Activated T-cell treated with anti-CD3 and anti-CD28 coated beads, Interleukin-2, amount 50 U/mL, for 72 hours (primary cell): ENCODE measurements at regions not wholly inside any gene's neighbourhood (a gene's known extent, or its start where the extent isn't known, plus 50 kb on each side); places are given as distances from the start of the nearest gene placed in this dataset.
"Not testable (repeated sequence)": the region's sequence is repeated elsewhere in the genome, so short reads cannot be mapped to it uniquely, and the experiment has no call there.

ENCODE experiments used
- ATAC-seq, 2 donors: fragments of 150-1000 bp; cut with Tn5 transposase; replicated peaks in 1 of 2; 2 replicates each; pipeline ENCODE4 v1.10.0; 2021; ENCODE audit warnings: moderate library complexity in 2 of 2, mild to moderate bottlenecking in 1 of 2
- DNase-seq, 2 donors: peaks; one replicate each; pipeline ENCODE4 v3.0.0; 2021 to 2022; ENCODE audit warnings: mixed read lengths in 1 of 2
- H3K27ac Mint-ChIP-seq: one replicate; pipeline ENCODE4 v1.8.0; 2022; ENCODE audit warnings: mild to moderate bottlenecking, moderate library complexity, mixed read lengths
- H3K27me3 Mint-ChIP-seq: one replicate; pipeline ENCODE4 v1.8.0; 2022; ENCODE audit warnings: low read depth, mixed read lengths
- H3K36me3 Mint-ChIP-seq, 2 donors: one replicate each; pipeline ENCODE4 v1.8.0; 2022; ENCODE audit warnings: mixed read lengths in 2 of 2, mild to moderate bottlenecking in 1 of 2; ENCODE audit not compliant: insufficient read depth in 2 of 2
- H3K4me1 Mint-ChIP-seq: one replicate; pipeline ENCODE4 v1.8.0; 2022; ENCODE audit warnings: low read depth, mixed read lengths
- H3K4me3 Mint-ChIP-seq, 2 donors: one replicate each; pipeline ENCODE4 v1.8.0; 2022; ENCODE audit warnings: mild to moderate bottlenecking in 2 of 2, mixed read lengths in 2 of 2, moderate library complexity in 2 of 2
- H3K9me3 Mint-ChIP-seq, 2 donors: one replicate each; pipeline ENCODE4 v1.8.0; 2022; ENCODE audit warnings: mixed read lengths in 2 of 2

GRCh38 chr13:111593490-111593889 lies 273.0 kb downstream of the TEX29 start:
- not testable (repeated sequence) for H3K27me3 Mint-ChIP-seq, DNase-seq, H3K9me3 Mint-ChIP-seq, H3K36me3 Mint-ChIP-seq, H3K4me1 Mint-ChIP-seq, ATAC-seq, H3K4me3 Mint-ChIP-seq, H3K27ac Mint-ChIP-seq

DNA sequence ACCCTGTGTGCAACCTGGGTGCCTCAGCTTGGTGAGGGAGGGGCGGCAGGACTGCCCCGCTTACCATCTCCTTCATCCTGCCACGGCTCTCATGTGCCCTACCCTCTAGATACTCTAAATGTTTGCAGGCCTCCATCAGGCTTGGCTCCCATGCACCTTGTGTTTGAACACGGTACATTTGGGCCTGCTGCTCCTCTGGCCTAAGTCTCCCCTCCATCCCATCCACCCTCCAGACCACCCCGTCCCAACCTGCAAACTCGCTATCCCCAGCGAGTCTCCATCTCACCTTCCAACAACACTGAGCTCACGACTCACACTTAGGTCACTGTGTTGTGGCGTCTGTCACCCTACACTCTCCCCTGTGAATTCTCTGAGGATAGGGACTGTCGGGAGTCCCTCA lies 274.2 kb downstream of the TEX29 start:
- H3K27ac Mint-ChIP-seq, result no peak overlapping the region
- peaks cover 3 to 8% of the 10 kb centered on the region in 2 donors for H3K9me3 Mint-ChIP-seq

GRCh38 chr13:111595276-111595675 lies 274.8 kb downstream of the TEX29 start:
- no peak for ATAC-seq
- Mint-ChIP-seq H3K27ac (no peak overlapping the region), H3K4me1 (no peaks in the 10 kb centered on the region), H3K4me3 (no peak overlapping the region), H3K9me3 (peaks cover under 1 to 3% of the 10 kb centered on the region in 2 donors), H3K36me3 (no peaks in the 10 kb centered on the region), H3K27me3 (peaks cover 6% of the 10 kb centered on the region)
- no peak for DNase-seq

More for the DNA sequence above, 274.2 kb downstream of the TEX29 start:
- no peak for DNase-seq
- Mint-ChIP-seq H3K4me1 (no peaks in the 10 kb centered on the region), H3K4me3 (no peak overlapping the region), H3K36me3 (no peaks in the 10 kb centered on the region), H3K27me3 (peaks cover 3% of the 10 kb centered on the region)
- ATAC-seq, result no peak

DNA sequence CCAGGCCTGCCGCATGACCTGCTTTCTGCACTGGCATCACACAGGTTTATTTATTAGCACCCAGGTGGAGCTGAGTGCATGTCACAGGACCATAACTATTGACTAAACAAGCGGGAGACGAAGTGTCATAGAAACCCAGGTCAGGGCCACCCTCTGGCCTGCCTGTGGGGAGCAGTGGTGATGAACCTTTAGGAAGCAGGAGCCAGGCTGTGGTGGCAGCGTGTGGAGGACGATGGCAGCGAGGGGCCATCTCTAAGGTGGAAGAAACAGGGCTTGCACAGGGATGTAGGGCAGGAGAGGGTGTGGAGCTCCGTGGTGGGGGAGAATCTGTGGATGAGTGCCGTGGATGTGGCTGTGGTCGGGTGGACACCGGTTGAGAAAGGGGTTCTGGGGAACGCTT lies 275.3 kb downstream of the TEX29 start:
- DNase-seq, result no peak
- Mint-ChIP-seq H3K27ac (no peak overlapping the region), H3K4me1 (no peaks in the 10 kb centered on the region), H3K36me3 (no peaks in the 10 kb centered on the region), H3K4me3 (no peak overlapping the region), H3K9me3 (peaks cover 0 to 3% of the 10 kb centered on the region in 2 donors), H3K27me3 (peaks cover 6% of the 10 kb centered on the region)
- ATAC-seq, result no peak

DNA sequence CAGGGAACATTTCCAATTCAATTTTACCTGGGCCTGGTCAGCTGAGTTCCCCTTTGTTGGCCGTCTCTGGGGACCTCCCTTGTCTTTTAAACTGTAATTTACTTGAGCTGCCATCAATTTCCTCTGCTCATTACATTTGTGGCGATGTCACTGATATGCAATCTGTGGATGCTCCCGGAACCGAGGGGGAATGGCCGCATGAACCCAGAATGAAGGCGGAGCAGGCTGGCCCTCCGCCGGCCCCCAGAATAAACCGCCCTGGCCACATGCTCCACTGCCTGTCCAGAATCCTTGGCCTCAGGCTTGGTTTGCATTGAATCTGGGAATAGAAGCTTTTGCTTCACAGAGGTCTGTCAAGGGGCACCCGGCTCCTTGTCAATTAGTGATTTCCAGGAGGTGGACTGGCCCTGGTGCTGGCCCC lies 276.8 kb downstream of the TEX29 start:
- DNase-seq (no peak), ATAC-seq (no peak)
- Mint-ChIP-seq H3K9me3 (no peaks in the 10 kb centered on the region), H3K4me3 (no peak overlapping the region), H3K4me1 (no peaks in the 10 kb centered on the region), H3K27me3 (peaks cover 6% of the 10 kb centered on the region), H3K36me3 (no peaks in the 10 kb centered on the region), H3K27ac (no peak overlapping the region)

GRCh38 chr13:111597618-111598017 lies 277.2 kb downstream of the TEX29 start:
- H3K4me3 Mint-ChIP-seq, result no peak overlapping the region
- no peak overlapping the region for H3K27ac Mint-ChIP-seq
- H3K9me3 Mint-ChIP-seq, result no peaks in the 10 kb centered on the region

DNA sequence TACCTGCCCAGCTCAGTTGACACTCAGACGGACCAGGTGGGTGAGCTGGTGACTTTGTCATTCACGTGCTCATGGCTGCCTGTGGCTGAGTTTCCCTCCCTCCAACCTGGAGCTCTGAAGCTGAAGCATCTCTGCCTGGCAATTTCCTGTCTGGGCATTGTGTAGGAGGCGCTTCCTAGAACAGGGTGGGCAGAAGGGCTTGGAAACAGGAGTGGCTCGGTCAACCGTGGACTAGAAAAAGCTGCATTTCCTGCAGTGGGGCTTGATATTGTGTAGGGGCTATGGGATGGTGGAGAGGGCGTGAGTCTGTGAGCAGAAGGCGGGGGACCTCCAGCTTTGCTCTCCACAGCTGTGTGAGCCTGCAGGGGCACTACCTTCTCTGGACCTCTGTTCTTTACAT lies 278.3 kb downstream of the TEX29 start:
- Mint-ChIP-seq H3K27ac (no peak overlapping the region), H3K36me3 (no peaks in the 10 kb centered on the region), H3K4me3 (no peak overlapping the region), H3K9me3 (no peaks in the 10 kb centered on the region), H3K27me3 (peaks cover 6% of the 10 kb centered on the region), H3K4me1 (no peaks in the 10 kb centered on the region)
- ATAC-seq, result no peak
- DNase-seq, result no peak

More at GRCh38 chr13:111597618-111598017, 277.2 kb downstream of the TEX29 start:
- DNase-seq (no peak), ATAC-seq (no peak)
- no peaks in the 10 kb centered on the region for H3K36me3 Mint-ChIP-seq
- H3K27me3 Mint-ChIP-seq, result peaks cover 6% of the 10 kb centered on the region
- H3K4me1 Mint-ChIP-seq, result no peaks in the 10 kb centered on the region

- DNase-seq (no peak), ATAC-seq (no peak)
- H3K4me3 Mint-ChIP-seq, result no peak overlapping the region
- H3K27ac Mint-ChIP-seq, result no peak overlapping the region
- peaks cover 6% of the 10 kb centered on the region for H3K27me3 Mint-ChIP-seq
- no peaks in the 10 kb centered on the region for H3K36me3 Mint-ChIP-seq
- H3K4me1 Mint-ChIP-seq, result no peaks in the 10 kb centered on the region
- H3K9me3 Mint-ChIP-seq, result no peaks in the 10 kb centered on the region
Observed at GRCh38 chr13:111599791-111600190, 279.3 kb downstream of the TEX29 start.

DNA sequence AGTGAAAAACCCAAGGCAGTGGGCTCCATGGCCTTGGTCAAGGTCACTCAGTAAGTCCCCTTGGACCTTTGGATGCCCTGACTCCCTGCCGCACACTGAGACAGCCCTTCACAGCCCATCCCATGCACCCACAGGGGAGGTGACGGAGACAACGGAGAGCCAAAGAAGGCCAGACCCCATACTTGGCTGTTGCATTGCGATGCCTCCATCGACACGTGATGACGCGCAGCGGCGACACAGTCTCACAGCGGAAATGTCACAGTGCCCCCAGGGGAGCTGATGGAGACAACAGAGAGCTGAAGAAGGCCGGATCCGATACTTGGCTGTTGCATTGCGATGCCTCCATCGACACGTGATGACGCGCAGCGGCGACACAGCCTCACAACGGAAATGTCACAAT lies 282.4 kb downstream of the TEX29 start:
- Mint-ChIP-seq H3K9me3 (no peaks in the 10 kb centered on the region), H3K27ac (no peak overlapping the region), H3K4me1 (no peaks in the 10 kb centered on the region), H3K36me3 (no peaks in the 10 kb centered on the region), H3K4me3 (no peak overlapping the region), H3K27me3 (peaks cover 7% of the 10 kb centered on the region)
- ATAC-seq, result no peak
- DNase-seq, result no peak

- no peaks in the 10 kb centered on the region for H3K9me3 Mint-ChIP-seq
- H3K27ac Mint-ChIP-seq, result no peak overlapping the region
- ATAC-seq, result no peak
- DNase-seq, result no peak
- peaks cover 12% of the 10 kb centered on the region for H3K27me3 Mint-ChIP-seq
- no peak overlapping the region for H3K4me3 Mint-ChIP-seq
- no peaks in the 10 kb centered on the region for H3K36me3 Mint-ChIP-seq
- H3K4me1 Mint-ChIP-seq, result no peaks in the 10 kb centered on the region
Observed at GRCh38 chr13:111604097-111604496, 283.7 kb downstream of the TEX29 start.

DNA sequence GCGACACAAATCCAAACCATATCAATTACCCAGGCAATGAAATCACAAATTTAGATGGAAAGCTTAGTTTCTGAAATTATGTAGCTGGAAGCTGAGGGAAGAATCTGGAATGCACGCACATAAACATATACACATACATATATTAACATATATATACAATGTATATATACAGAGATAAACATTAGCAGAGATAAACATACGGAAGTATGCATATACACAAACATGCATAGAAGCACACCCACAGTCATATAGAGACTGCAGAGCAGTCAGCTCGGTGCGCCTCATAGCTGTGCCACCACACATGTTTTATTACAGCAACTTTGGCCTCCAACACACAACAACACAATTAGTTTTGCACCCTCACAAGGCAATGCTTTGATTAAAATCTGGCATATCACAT lies 288.1 kb downstream of the TEX29 start:
- Mint-ChIP-seq H3K27ac (no peak overlapping the region), H3K4me1 (no peaks in the 10 kb centered on the region), H3K4me3 (no peak overlapping the region), H3K27me3 (peaks cover 7% of the 10 kb centered on the region), H3K9me3 (no peaks in the 10 kb centered on the region), H3K36me3 (no peaks in the 10 kb centered on the region)
- no peak for ATAC-seq
- DNase-seq, result no peak

GRCh38 chr13:111609631-111610030 lies 289.2 kb downstream of the TEX29 start:
- Mint-ChIP-seq H3K4me1 (no peaks in the 10 kb centered on the region), H3K27me3 (peaks cover 7% of the 10 kb centered on the region), H3K36me3 (no peaks in the 10 kb centered on the region), H3K4me3 (no peak overlapping the region), H3K27ac (no peak overlapping the region), H3K9me3 (no peaks in the 10 kb centered on the region)
- DNase-seq (no peak), ATAC-seq (no peak)

DNA sequence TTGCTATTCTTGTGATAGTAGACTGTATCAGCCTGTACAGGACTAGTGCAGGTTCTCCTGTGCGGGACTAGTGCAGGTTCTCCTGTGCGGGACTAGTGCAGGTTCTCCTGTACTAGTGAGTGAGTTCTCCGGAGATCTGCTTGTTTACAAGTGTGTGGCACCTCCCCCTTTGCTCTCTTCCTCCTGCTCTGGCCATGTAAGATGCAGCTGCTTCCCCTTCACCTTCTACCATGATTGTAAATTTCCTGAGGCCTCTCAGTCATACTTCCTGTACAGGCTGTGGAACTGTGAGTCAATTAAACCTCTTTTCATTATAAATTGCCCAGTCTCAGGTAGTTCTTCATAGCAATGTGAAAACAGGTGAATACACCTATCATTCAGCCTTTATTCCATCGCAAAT lies 289.6 kb downstream of the TEX29 start:
- Mint-ChIP-seq H3K27ac (no peak overlapping the region), H3K4me1 (no peaks in the 10 kb centered on the region), H3K9me3 (no peaks in the 10 kb centered on the region), H3K4me3 (no peak overlapping the region), H3K27me3 (peaks cover 7% of the 10 kb centered on the region), H3K36me3 (no peaks in the 10 kb centered on the region)
- no peak for DNase-seq
- no peak for ATAC-seq

DNA sequence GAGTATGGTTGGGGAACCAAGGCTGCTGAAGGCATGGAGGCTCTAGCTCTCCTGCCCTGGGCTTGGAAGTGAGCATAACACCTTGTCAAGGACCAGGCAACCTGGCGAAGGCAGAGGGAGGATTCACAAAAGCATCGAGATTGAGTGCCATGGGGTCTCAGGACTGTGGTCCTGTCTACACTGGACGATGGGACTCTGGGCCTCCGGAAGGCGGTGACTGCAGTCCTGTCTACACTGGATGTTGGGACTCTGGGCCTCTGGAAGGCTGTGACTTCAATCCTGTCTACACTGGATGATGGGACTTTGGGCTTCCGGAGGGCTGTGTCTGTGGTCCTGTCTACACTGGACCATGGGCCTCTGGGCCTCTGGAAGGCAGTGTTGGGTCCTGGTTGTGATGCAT lies 290.4 kb downstream of the TEX29 start:
- no peak for DNase-seq
- no peaks in the 10 kb centered on the region for H3K36me3 Mint-ChIP-seq
- no peak overlapping the region for H3K27ac Mint-ChIP-seq
- no peaks in the 10 kb centered on the region for H3K4me1 Mint-ChIP-seq
- ATAC-seq, result no peak
- H3K27me3 Mint-ChIP-seq, result peaks cover 7% of the 10 kb centered on the region
- no peak overlapping the region for H3K4me3 Mint-ChIP-seq
- H3K9me3 Mint-ChIP-seq, result no peaks in the 10 kb centered on the region
